MM.1S (cell line): ENCODE measurements at regions not wholly inside any gene's neighbourhood (a gene's known extent, or its start where the extent isn't known, plus 50 kb on each side); places are given as distances from the start of the nearest gene placed in this dataset.
"Not testable (repeated sequence)": the region's sequence is repeated elsewhere in the genome, so short reads cannot be mapped to it uniquely, and the experiment has no call there.

Experiments used
- DNase-seq: peaks from one replicate; pipeline ENCODE4 v3.0.0-alpha.2; 2015
- H2AFZ ChIP-seq: fragments of 300-600 bp; sonication (generic); 2 replicates; pipeline ENCODE4 v1.6.0; 2016; ENCODE audit warnings: antibody characterized with exemption, low read length
- H3F3A ChIP-seq: fragments of 300-600 bp; sonication (generic); 2 replicates; pipeline ENCODE4 v1.6.1; 2016; ENCODE audit warnings: mild to moderate bottlenecking, antibody characterized with exemption, low read length, moderate library complexity, mixed read lengths; ENCODE audit not compliant: insufficient read depth
- H3K27ac ChIP-seq: fragments of 300-600 bp; sonication (generic); 2 replicates; pipeline ENCODE4 v1.5.1; 2016; ENCODE audit warnings: mild to moderate bottlenecking, low read length
- H3K27me3 ChIP-seq: fragments of 300-600 bp; sonication (generic); replicated peaks from 2 replicates; pipeline ENCODE4 v1.6.0; 2016; ENCODE audit warnings: low read length; ENCODE audit not compliant: insufficient read depth
- H3K36me3 ChIP-seq: fragments of 300-600 bp; sonication (generic); replicated peaks from 2 replicates; pipeline ENCODE4 v1.6.1; 2016; ENCODE audit warnings: mild to moderate bottlenecking, low read length, mixed read lengths; ENCODE audit not compliant: insufficient read depth
- H3K4me1 ChIP-seq: fragments of 300-600 bp; sonication (generic); 2 replicates; pipeline ENCODE4 v1.6.1; 2016; ENCODE audit warnings: low read length, mixed read lengths
- H3K4me2 ChIP-seq: fragments of 300-600 bp; sonication (generic); 2 replicates; pipeline ENCODE4 v1.6.0; 2016; ENCODE audit warnings: low read depth, low read length
- H3K4me3 ChIP-seq: fragments of 300-600 bp; sonication (generic); 2 replicates; pipeline ENCODE4 v1.5.1; 2016; ENCODE audit warnings: low read length, mixed read lengths
- H3K79me2 ChIP-seq: fragments of 300-600 bp; sonication (generic); 2 replicates; pipeline ENCODE4 v1.6.1; 2016; ENCODE audit warnings: mixed run types, low read length, mixed read lengths
- H3K9ac ChIP-seq: fragments of 300-600 bp; sonication (generic); 2 replicates; pipeline ENCODE4 v1.6.1; 2016; ENCODE audit warnings: low read length, mixed read lengths
- H3K9me2 ChIP-seq: fragments of 300-600 bp; sonication (generic); replicated peaks from 2 replicates; pipeline ENCODE4 v1.6.1; 2016; ENCODE audit warnings: mild to moderate bottlenecking, low read length, mixed read lengths; ENCODE audit not compliant: insufficient read depth
- H3K9me3 ChIP-seq: fragments of 300-600 bp; sonication (generic); replicated peaks from 2 replicates; pipeline ENCODE4 v1.6.1; 2016; ENCODE audit warnings: mild to moderate bottlenecking, low read length, mixed read lengths; ENCODE audit not compliant: insufficient read depth
- H4K20me1 ChIP-seq: fragments of 300-600 bp; sonication (generic); 2 replicates; pipeline ENCODE4 v1.6.1; 2016; ENCODE audit warnings: mild to moderate bottlenecking, low read length, moderate library complexity, mixed read lengths; ENCODE audit not compliant: insufficient read depth
- CTCF ChIP-seq: fragments of 300-600 bp; sonication (generic); IDR thresholded peaks from 2 replicates; pipeline ENCODE4 v1.5.1; 2016; ENCODE audit warnings: antibody characterized with exemption, low read length, mixed read lengths
- EZH2 ChIP-seq: fragments of 300-600 bp; sonication (generic); optimal IDR thresholded peaks from 2 replicates; pipeline ENCODE3; 2017; ENCODE audit warnings: low read depth, mild to moderate bottlenecking, antibody characterized with exemption, low read length, mixed read lengths
- EZH2phosphoT487 ChIP-seq: fragments of 300-600 bp; sonication (generic); IDR thresholded peaks from 2 replicates; pipeline ENCODE4 v1.6.1; 2018; ENCODE audit warnings: antibody characterized with exemption, low read length

GRCh38 chr12:116448165-116448739, 110.9 kb upstream of the MAP1LC3B2 start:
- no peak overlapping the region for H3K4me3 ChIP-seq
- no peaks in the 10 kb centered on the region for H3K36me3 ChIP-seq
- H3K27me3 ChIP-seq, result no peaks in the 10 kb centered on the region
- TF ChIP-seq CTCF (no peak), EZH2phosphoT487 (no peak), EZH2 (no peak)
- H3K4me2 ChIP-seq, result no peak overlapping the region
- no peaks in the 10 kb centered on the region for H3F3A ChIP-seq
- no peaks in the 10 kb centered on the region for H3K9me3 ChIP-seq
- H4K20me1 ChIP-seq, result no peaks in the 10 kb centered on the region
- DNase-seq, result no peak
- no peaks in the 10 kb centered on the region for H3K4me1 ChIP-seq
- no peaks in the 10 kb centered on the region for H3K9me2 ChIP-seq
- no peak overlapping the region for H3K27ac ChIP-seq
- H2AFZ ChIP-seq, result no peak overlapping the region
- H3K79me2 ChIP-seq, result no peaks in the 10 kb centered on the region
- H3K9ac ChIP-seq, result no peak overlapping the region

- H3K9me3 ChIP-seq, result no peaks in the 10 kb centered on the region
- no peak for DNase-seq
- no peak overlapping the region for H2AFZ ChIP-seq
- no peaks in the 10 kb centered on the region for H3K79me2 ChIP-seq
- no peak overlapping the region for H3K4me2 ChIP-seq
- TF ChIP-seq EZH2phosphoT487 (no peak), EZH2 (no peak), CTCF (no peak)
- H3K27me3 ChIP-seq, result no peaks in the 10 kb centered on the region
- H3K36me3 ChIP-seq, result no peaks in the 10 kb centered on the region
- H3K27ac ChIP-seq, result no peak overlapping the region
- H4K20me1 ChIP-seq, result no peaks in the 10 kb centered on the region
- H3F3A ChIP-seq, result no peaks in the 10 kb centered on the region
- H3K4me1 ChIP-seq, result no peaks in the 10 kb centered on the region
- no peaks in the 10 kb centered on the region for H3K9me2 ChIP-seq
- no peak overlapping the region for H3K4me3 ChIP-seq
- no peak overlapping the region for H3K9ac ChIP-seq
Measured at GRCh38 chr12:116450406-116450910, 108.7 kb upstream of the MAP1LC3B2 start.

GRCh38 chr12:116452975-116453374, 106.2 kb upstream of the MAP1LC3B2 start:
- not testable (repeated sequence) for H3K79me2 ChIP-seq, H3K4me1 ChIP-seq, H3K27me3 ChIP-seq, H3K36me3 ChIP-seq, H3K4me2 ChIP-seq, H3K9me3 ChIP-seq, H3K9me2 ChIP-seq, H3F3A ChIP-seq, H3K4me3 ChIP-seq, H4K20me1 ChIP-seq, DNase-seq, H3K27ac ChIP-seq, H3K9ac ChIP-seq, H2AFZ ChIP-seq

- H3K27me3 ChIP-seq, result no peaks in the 10 kb centered on the region
- H2AFZ ChIP-seq, result no peak overlapping the region
- no peak overlapping the region for H3K9ac ChIP-seq
- H3K27ac ChIP-seq, result no peak overlapping the region
- H3K4me2 ChIP-seq, result no peak overlapping the region
- H3F3A ChIP-seq, result no peaks in the 10 kb centered on the region
- DNase-seq, result no peak
- H3K4me1 ChIP-seq, result no peaks in the 10 kb centered on the region
- no peak for TF ChIP-seq EZH2
- TF ChIP-seq EZH2phosphoT487, result no peak
- TF ChIP-seq CTCF, result no peak
- no peaks in the 10 kb centered on the region for H4K20me1 ChIP-seq
- H3K36me3 ChIP-seq, result no peaks in the 10 kb centered on the region
- no peaks in the 10 kb centered on the region for H3K9me2 ChIP-seq
- H3K9me3 ChIP-seq, result no peaks in the 10 kb centered on the region
- H3K4me3 ChIP-seq, result no peak overlapping the region
- H3K79me2 ChIP-seq, result no peaks in the 10 kb centered on the region
Measured at GRCh38 chr12:116453631-116454030, 105.5 kb upstream of the MAP1LC3B2 start.
